ENCODE measurements at regions not wholly inside any gene's neighbourhood (a gene's known extent, or its start where the extent isn't known, plus 50 kb on each side); places are given as distances from the start of the nearest gene placed in this dataset.

GRCh38 chr19:32266460-32266859 lies 79.0 kb upstream of the ZNF507 start:
- Mint-ChIP-seq H3K4me3 (no peak overlapping the region), H3K27ac (no peak overlapping the region), H3K27me3 (peaks cover 30 to 60% of the 10 kb centered on the region in 2 donors), H3K4me1 (ENCODE audit: low read depth in 2 of 2) (no peaks in the 10 kb centered on the region), H3K9me3 (no peaks in the 10 kb centered on the region), H3K36me3 (ENCODE audit: insufficient read depth) (no peaks in the 10 kb centered on the region)
- DNase-seq (no peak), ATAC-seq (replicated peaks) (no peak)

DNA sequence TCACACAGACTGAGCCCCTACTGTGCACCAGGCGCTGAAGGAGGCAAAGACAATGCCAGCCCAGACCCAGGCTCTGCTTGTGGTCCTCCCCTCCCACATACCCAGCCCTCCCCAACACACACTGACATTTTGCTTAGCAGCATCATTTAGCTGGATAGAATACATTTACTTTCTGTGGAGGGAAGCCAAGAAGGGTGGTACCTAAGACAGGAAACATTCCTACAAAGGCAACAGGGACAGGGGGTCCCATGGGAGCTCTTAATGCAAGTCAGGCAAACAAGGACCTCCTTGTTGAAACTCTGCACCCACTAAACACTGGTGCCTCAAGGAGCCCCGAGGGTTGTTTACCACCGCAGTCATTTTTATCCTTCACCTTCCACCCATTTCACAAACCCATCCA lies 77.0 kb upstream of the ZNF507 start:
- H3K4me3 Mint-ChIP-seq: no peak overlapping the region
- ATAC-seq (replicated peaks): no peak
- peaks cover 0 to 1% of the 10 kb centered on the region in 2 donors for H3K9me3 Mint-ChIP-seq
- no peak overlapping the region for H3K27ac Mint-ChIP-seq
- no peaks in the 10 kb centered on the region for H3K36me3 Mint-ChIP-seq (ENCODE audit: insufficient read depth)
- peaks cover 43 to 80% of the 10 kb centered on the region in 2 donors for H3K27me3 Mint-ChIP-seq
- no peaks in the 10 kb centered on the region for H3K4me1 Mint-ChIP-seq (ENCODE audit: low read depth in 2 of 2)
- no peak for DNase-seq

DNA sequence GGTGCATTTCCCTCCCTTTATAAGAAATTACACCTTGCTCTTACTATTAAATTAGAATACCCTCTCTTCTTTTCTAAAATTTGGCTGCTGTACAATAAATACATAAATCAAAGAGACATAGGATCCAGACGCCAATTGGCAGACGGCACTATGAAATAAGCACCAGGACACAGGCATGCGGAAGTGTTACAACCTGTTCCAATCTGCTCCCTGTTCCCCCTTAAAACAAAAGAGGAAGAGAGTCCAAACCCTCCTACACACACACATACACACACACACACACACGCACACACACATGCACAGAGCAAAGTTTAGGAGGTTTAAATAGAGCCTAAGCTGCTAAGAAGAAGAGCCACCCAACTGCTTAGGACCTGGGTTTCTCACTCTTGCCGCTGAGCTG lies 75.6 kb upstream of the ZNF507 start:
- Mint-ChIP-seq H3K27me3 (peaks cover 48 to 77% of the 10 kb centered on the region in 2 donors), H3K9me3 (peaks cover 0 to 7% of the 10 kb centered on the region in 2 donors), H3K36me3 (ENCODE audit: insufficient read depth) (no peaks in the 10 kb centered on the region), H3K4me3 (no peak overlapping the region), H3K4me1 (ENCODE audit: low read depth in 2 of 2) (no peaks in the 10 kb centered on the region), H3K27ac (no peak overlapping the region)
- ATAC-seq (replicated peaks) (no peak), DNase-seq (no peak)

- Mint-ChIP-seq H3K27ac (no peak overlapping the region), H3K4me3 (no peak overlapping the region), H3K9me3 (peaks cover 0 to 7% of the 10 kb centered on the region in 2 donors), H3K36me3 (ENCODE audit: insufficient read depth) (no peaks in the 10 kb centered on the region), H3K4me1 (ENCODE audit: low read depth in 2 of 2) (no peaks in the 10 kb centered on the region), H3K27me3 (peaks cover 49 to 52% of the 10 kb centered on the region in 2 donors)
- DNase-seq (no peak), ATAC-seq (replicated peaks) (no peak)
These were observed 71.9 kb upstream of the ZNF507 start for GRCh38 chr19:32273483-32273882.

- Mint-ChIP-seq H3K9me3 (no peaks in the 10 kb centered on the region), H3K27me3 (peaks cover 51 to 73% of the 10 kb centered on the region in 2 donors), H3K27ac (no peak overlapping the region), H3K4me3 (no peak overlapping the region), H3K4me1 (ENCODE audit: low read depth in 2 of 2) (no peaks in the 10 kb centered on the region), H3K36me3 (ENCODE audit: insufficient read depth) (no peaks in the 10 kb centered on the region)
- ATAC-seq (replicated peaks) (no peak), DNase-seq (no peak)
These were observed 58.3 kb upstream of the ZNF507 start for GRCh38 chr19:32287086-32287485.

DNA sequence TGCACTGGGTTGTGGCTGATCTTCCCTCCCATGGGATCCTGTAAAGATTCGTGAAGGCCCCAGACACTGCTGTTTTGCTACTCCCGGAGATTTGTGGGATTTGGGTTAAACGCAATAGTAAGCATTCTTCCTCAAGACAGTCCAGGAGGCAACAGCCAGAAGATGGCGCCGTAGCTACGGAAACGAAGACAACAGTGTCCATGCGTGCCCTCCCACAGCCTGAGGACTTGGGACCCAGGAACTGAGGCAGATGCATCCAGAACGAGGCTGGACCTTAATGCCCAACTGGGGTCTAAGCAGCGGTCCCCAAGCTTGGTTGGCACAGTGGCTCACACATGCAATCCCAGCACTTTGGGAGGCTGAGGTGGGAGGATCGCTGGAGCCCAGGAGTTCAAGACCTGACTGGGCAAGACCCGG lies 57.6 kb upstream of the ZNF507 start:
- DNase-seq (no peak), ATAC-seq (replicated peaks) (no peak)
- peaks cover 54 to 78% of the 10 kb centered on the region in 2 donors for H3K27me3 Mint-ChIP-seq
- H3K4me3 Mint-ChIP-seq: no peak overlapping the region
- no peaks in the 10 kb centered on the region for H3K9me3 Mint-ChIP-seq
- no peaks in the 10 kb centered on the region for H3K36me3 Mint-ChIP-seq (ENCODE audit: insufficient read depth)
- no peaks in the 10 kb centered on the region for H3K4me1 Mint-ChIP-seq (ENCODE audit: low read depth in 2 of 2)
- H3K27ac Mint-ChIP-seq: no peak overlapping the region

GRCh38 chr19:32289566-32290210 lies 55.7 kb upstream of the ZNF507 start:
- H3K9me3 Mint-ChIP-seq: no peaks in the 10 kb centered on the region
- ATAC-seq (replicated peaks) (no peak), DNase-seq (no peak)
- no peaks in the 10 kb centered on the region for H3K4me1 Mint-ChIP-seq (ENCODE audit: low read depth in 2 of 2)
- H3K4me3 Mint-ChIP-seq: no peak overlapping the region
- no peak overlapping the region for H3K27ac Mint-ChIP-seq
- peaks cover 42 to 68% of the 10 kb centered on the region in 2 donors for H3K27me3 Mint-ChIP-seq
- no peaks in the 10 kb centered on the region for H3K36me3 Mint-ChIP-seq (ENCODE audit: insufficient read depth)

DNA sequence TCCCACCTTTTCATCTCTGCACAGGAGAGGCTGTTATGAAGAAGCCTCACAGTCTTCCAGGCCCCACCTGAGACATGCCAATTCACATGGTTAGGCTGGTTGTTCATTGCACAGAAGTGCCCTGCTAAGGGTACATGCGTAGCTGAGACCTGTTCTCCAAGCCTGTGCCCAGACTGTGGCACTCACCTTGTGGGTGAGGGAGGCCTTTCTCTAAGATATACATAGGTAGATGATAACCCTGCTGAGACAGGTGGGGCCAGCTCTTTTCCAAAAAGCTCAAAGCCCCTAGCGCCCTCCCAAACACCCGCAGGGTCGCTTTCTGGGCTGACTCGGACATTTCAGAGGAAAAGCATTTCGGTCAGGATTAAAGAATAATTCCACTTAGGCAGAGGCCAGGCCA lies 53.5 kb upstream of the ZNF507 start:
- ATAC-seq (replicated peaks) (no peak), DNase-seq (no peak)
- Mint-ChIP-seq H3K27ac (no peak overlapping the region), H3K4me1 (ENCODE audit: low read depth in 2 of 2) (no peaks in the 10 kb centered on the region), H3K36me3 (ENCODE audit: insufficient read depth) (no peaks in the 10 kb centered on the region), H3K4me3 (no peak overlapping the region), H3K9me3 (no peaks in the 10 kb centered on the region), H3K27me3 (peaks cover 32 to 65% of the 10 kb centered on the region in 2 donors)

DNA sequence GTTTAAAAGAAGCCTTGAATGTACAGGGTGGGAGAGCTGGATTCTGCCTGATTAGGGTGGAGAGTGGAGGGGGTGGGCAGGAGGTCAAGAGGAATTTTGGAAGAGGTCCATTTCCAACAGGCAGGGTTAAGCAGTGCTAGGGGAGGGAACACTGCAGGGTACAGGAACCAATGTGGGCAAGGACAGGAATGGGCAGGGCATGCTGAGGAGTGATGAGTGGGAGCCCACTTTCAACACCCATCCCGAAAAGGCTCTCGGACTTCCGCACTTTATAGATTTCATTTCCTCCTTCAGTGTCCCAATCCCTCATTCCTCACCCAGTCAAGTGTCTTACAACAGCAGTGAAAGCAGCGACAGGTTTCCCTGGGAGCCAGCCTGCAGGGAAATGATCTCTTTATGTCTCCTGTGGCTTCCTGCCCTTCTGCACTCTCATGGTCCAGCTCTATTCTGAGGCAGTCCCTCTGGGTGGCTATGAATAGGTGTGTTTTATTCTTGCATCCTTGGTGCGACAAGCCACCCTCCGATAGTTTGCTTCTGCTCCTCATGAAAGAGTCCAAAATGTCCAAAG lies 50.5 kb upstream of the ZNF507 start:
- DNase-seq: no peak
- no peaks in the 10 kb centered on the region for H3K4me1 Mint-ChIP-seq (ENCODE audit: low read depth in 2 of 2)
- H3K9me3 Mint-ChIP-seq: no peaks in the 10 kb centered on the region
- H3K27me3 Mint-ChIP-seq: peaks cover 10 to 42% of the 10 kb centered on the region in 2 donors
- no peak overlapping the region for H3K4me3 Mint-ChIP-seq
- H3K36me3 Mint-ChIP-seq (ENCODE audit: insufficient read depth): no peaks in the 10 kb centered on the region
- no peak overlapping the region for H3K27ac Mint-ChIP-seq
- ATAC-seq (replicated peaks): no peak

Data from effector memory CD8-positive, alpha-beta T cell (primary cell).